NCI-H774 (cell line): ENCODE measurements at regions not wholly inside any gene's neighbourhood (a gene's known extent, or its start where the extent isn't known, plus 50 kb on each side); places are given as distances from the start of the nearest gene placed in this dataset.
"Not testable (repeated sequence)": the region's sequence is repeated elsewhere in the genome, so short reads cannot be mapped to it uniquely, and the experiment has no call there.

Source experiments
- DNase-seq: peaks from one replicate; lab custom pipeline; 2025; lab: John Stamatoyannopoulos, UW

- not testable (repeated sequence) for DNase-seq
Measured at GRCh38 chr17:64726025-64726424, 63.9 kb upstream of the SMURF2 start.

GRCh38 chr17:64724246-64724645, 62.1 kb upstream of the SMURF2 start:
- DNase-seq, result not testable (repeated sequence)

DNA sequence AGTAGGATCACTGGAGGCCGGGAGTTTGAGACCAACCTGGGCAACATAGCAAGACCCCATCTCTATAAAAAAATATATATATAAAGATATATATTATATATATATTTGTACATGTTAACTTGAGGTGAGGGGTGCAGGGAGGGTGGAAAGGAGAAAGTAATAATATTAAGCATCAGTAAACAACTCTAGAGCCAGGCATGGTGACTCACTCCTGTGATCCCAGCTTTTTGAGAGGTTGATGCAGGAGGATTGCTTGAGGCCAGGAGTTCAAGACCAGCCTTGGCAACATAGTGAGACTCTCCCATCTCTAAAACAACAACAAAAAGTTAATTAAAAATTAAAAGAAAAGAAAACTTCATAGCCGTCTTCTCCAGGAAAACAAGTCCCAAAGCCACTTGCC, 61.7 kb upstream of the SMURF2 start:
- no peak for DNase-seq

GRCh38 chr17:64721556-64721955, 59.4 kb upstream of the SMURF2 start:
- DNase-seq, result not testable (repeated sequence)

- not testable (repeated sequence) for DNase-seq
Measured at GRCh38 chr17:64720253-64720652, 58.1 kb upstream of the SMURF2 start.

DNA sequence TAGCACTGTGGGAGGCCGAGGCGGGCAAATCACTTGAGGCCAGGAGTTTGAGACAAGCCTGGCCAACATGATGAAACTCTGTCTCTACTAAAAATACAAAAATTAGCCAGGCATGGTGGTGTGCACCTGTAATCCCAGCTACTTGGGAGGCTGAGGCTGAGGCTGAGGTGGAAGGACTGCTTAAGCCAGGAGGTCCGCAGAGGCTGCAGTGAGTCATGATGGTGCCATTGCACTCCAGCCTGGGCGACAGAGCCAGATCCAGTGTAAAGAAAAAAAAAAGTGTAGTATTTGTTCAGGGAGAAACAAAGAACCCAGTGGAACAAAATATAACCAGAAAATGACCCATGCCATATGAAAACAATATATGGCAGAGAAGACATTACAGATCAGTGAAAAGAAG, 57.4 kb upstream of the SMURF2 start:
- DNase-seq, result not testable (repeated sequence)

GRCh38 chr17:64718816-64719215, 56.7 kb upstream of the SMURF2 start:
- DNase-seq, result not testable (repeated sequence)

DNA sequence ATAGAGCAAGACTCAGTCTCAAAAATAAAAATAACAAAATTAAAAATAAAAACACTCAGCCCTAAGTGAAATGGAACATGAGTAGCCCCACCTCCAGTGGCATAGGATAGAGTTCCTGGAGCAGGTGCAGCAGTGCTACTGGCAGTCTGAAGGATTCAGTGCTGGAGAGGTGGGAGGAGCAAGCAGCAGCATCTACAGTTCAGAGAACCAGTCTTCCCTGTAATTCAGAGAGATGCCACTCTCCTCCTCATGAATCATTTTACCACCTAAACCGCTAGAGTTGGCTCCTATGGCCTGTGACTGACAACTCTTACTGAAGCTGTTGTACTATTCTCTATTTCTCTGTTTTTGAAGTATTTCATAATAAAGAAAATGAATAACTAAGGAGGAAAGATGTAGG, 56.0 kb upstream of the SMURF2 start:
- DNase-seq, result no peak

- DNase-seq, result not testable (repeated sequence)
Measured at GRCh38 chr17:64716496-64716895, 54.4 kb upstream of the SMURF2 start.

- not testable (repeated sequence) for DNase-seq
Measured at GRCh38 chr17:64713786-64714185, 51.7 kb upstream of the SMURF2 start.

DNA sequence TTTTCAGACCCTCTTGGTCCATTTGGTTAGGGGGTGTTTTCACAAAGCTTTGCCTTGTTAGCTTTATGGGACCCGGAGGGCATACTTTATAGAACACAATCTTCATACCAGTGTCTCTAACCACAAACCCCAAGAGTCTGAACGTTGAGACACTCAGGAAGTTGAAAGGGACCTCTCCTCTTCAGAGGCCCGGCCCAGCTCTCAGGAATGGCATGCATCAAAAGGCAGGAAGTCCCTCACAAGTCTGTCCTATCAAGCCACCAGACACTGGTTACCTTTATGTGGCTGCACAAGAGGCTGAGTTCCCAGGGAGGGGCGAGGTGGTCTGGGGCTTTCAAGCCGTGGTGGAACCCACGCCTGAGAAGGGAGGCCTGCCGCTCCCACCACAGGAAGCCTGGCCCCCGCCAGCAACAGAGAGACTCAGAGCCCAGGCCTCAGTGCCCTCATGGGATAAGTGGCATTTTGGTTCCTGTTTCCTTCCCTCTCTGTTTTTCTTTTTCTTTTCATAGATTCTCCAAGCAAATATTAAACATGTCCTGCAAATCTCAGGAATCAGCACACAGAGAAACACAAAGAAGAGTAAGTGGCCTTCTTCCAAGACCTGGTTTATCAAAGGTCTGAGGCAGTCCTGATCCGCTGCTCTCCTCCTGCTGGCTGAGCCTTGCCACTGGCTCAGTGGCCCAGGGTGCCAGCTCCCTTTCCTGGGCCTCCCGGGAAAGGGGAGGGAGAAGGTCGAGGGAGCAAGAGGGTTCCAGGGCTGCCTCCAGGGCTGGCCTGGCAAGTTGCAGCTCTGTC, 50.6 kb upstream of the SMURF2 start:
- DNase-seq, result not testable (repeated sequence)
